HK-2 (cell line): ENCODE measurements at regions not wholly inside any gene's neighbourhood (a gene's known extent, or its start where the extent isn't known, plus 50 kb on each side); places are given as distances from the start of the nearest gene placed in this dataset.

Experiments
- DNase-seq: peaks from one replicate; pipeline ENCODE4 v3.0.0-alpha.2; 2018; ENCODE audit not compliant: unreplicated experiment

- peak; percentile 8 for DNase-seq
Measured at GRCh38 chr16:47970291-47970931, 185.4 kb downstream of the ABCC12 start.

GRCh38 chr16:47967374-47967773 lies 188.4 kb downstream of the ABCC12 start:
- DNase-seq = no peak

- no peak for DNase-seq
Measured at GRCh38 chr16:47966325-47966724, 189.5 kb downstream of the ABCC12 start.

- DNase-seq = no peak
Measured at GRCh38 chr16:47965439-47965838, 190.4 kb downstream of the ABCC12 start.

- DNase-seq = no peak
Measured at GRCh38 chr16:47958726-47959125, 197.1 kb downstream of the ABCC12 start.

GRCh38 chr16:47956916-47957315 lies 198.9 kb downstream of the ABCC12 start:
- no peak for DNase-seq

- DNase-seq = no peak
Measured at GRCh38 chr16:47949714-47950113, 206.1 kb downstream of the ABCC12 start.

- DNase-seq = no peak
Measured at GRCh38 chr16:47949276-47949675, 206.5 kb downstream of the ABCC12 start.

GRCh38 chr16:47947723-47948122 lies 208.1 kb downstream of the ABCC12 start:
- no peak for DNase-seq

GRCh38 chr16:47946092-47946491 lies 209.7 kb downstream of the ABCC12 start:
- DNase-seq = no peak

- DNase-seq = no peak
Measured at GRCh38 chr16:47944589-47944988, 211.2 kb downstream of the ABCC12 start.

- DNase-seq = no peak
Measured at GRCh38 chr16:47943235-47943634, 212.6 kb downstream of the ABCC12 start.

- DNase-seq = no peak
Measured at GRCh38 chr16:47940466-47940865, 215.3 kb downstream of the ABCC12 start.

- DNase-seq = no peak
Measured at GRCh38 chr16:47939680-47940079, 216.1 kb downstream of the ABCC12 start.

GRCh38 chr16:47938272-47938671 lies 217.5 kb downstream of the ABCC12 start:
- no peak for DNase-seq

- DNase-seq = no peak
Measured at GRCh38 chr16:47928008-47928407, 227.8 kb downstream of the ABCC12 start.

- DNase-seq = no peak
Measured at GRCh38 chr16:47927330-47927729, 228.5 kb downstream of the ABCC12 start.

GRCh38 chr16:47925811-47926460 lies 229.9 kb downstream of the ABCC12 start:
- DNase-seq = no peak

GRCh38 chr16:47924950-47925349 lies 230.8 kb downstream of the ABCC12 start:
- no peak for DNase-seq

GRCh38 chr16:47921535-47921934 lies 234.3 kb downstream of the ABCC12 start:
- no peak for DNase-seq

GRCh38 chr16:47920709-47921108 lies 235.1 kb downstream of the ABCC12 start:
- no peak for DNase-seq

- DNase-seq = no peak
Measured at GRCh38 chr16:47917118-47917517, 238.7 kb downstream of the ABCC12 start.

GRCh38 chr16:47916266-47916665 lies 239.5 kb downstream of the ABCC12 start:
- DNase-seq = no peak

GRCh38 chr16:47907109-47907508 lies 248.7 kb downstream of the ABCC12 start:
- DNase-seq = no peak
